HPDE6-E6E7 (cell line): ENCODE measurements at regions not wholly inside any gene's neighbourhood (a gene's known extent, or its start where the extent isn't known, plus 50 kb on each side); places are given as distances from the start of the nearest gene placed in this dataset.
"Not testable (repeated sequence)": the region's sequence is repeated elsewhere in the genome, so short reads cannot be mapped to it uniquely, and the experiment has no call there.

Source experiments
- DNase-seq: peaks from one replicate; pipeline ENCODE4 v3.0.0; 2011; ENCODE audit warnings: missing footprints; ENCODE audit errors: extremely low spot score

GRCh38 chr15:100767001-100767825 is 112.4 kb upstream of the ALDH1A3 start:
- DNase-seq, result no peak

- DNase-seq, result no peak
These were observed 111.1 kb upstream of the ALDH1A3 start for GRCh38 chr15:100768501-100768931.

- no peak for DNase-seq
These were observed 110.3 kb upstream of the ALDH1A3 start for GRCh38 chr15:100769043-100769974.

- no peak for DNase-seq
These were observed 109.7 kb upstream of the ALDH1A3 start for GRCh38 chr15:100769975-100770340.

- no peak for DNase-seq
These were observed 108.7 kb upstream of the ALDH1A3 start for GRCh38 chr15:100770661-100771584.

GRCh38 chr15:100771746-100772145 is 107.9 kb upstream of the ALDH1A3 start:
- DNase-seq, result no peak

GRCh38 chr15:100772478-100772877 is 107.2 kb upstream of the ALDH1A3 start:
- no peak for DNase-seq

GRCh38 chr15:100772892-100773520 is 106.6 kb upstream of the ALDH1A3 start:
- DNase-seq, result no peak

GRCh38 chr15:100774044-100774443 is 105.6 kb upstream of the ALDH1A3 start:
- DNase-seq, result not testable (repeated sequence)

- no peak for DNase-seq
These were observed 103.9 kb upstream of the ALDH1A3 start for GRCh38 chr15:100775581-100776185.

GRCh38 chr15:100777821-100778220 is 101.8 kb upstream of the ALDH1A3 start:
- DNase-seq, result no peak

GRCh38 chr15:100778831-100779288 is 100.8 kb upstream of the ALDH1A3 start:
- no peak for DNase-seq

GRCh38 chr15:100779331-100780207 is 100.1 kb upstream of the ALDH1A3 start:
- no peak for DNase-seq

GRCh38 chr15:100780208-100780800 is 99.3 kb upstream of the ALDH1A3 start:
- no peak for DNase-seq

- no peak for DNase-seq
These were observed 98.3 kb upstream of the ALDH1A3 start for GRCh38 chr15:100781061-100781960.

GRCh38 chr15:100781961-100782530 is 97.6 kb upstream of the ALDH1A3 start:
- no peak for DNase-seq

- no peak for DNase-seq
These were observed 96.3 kb upstream of the ALDH1A3 start for GRCh38 chr15:100783291-100783690.
